PC-3 (cell line): ENCODE measurements at regions not wholly inside any gene's neighbourhood (a gene's known extent, or its start where the extent isn't known, plus 50 kb on each side); places are given as distances from the start of the nearest gene placed in this dataset.

Source experiments
- EZH2 ChIP-seq: fragments of 300-600 bp; sonication (generic); IDR thresholded peaks from one replicate; pipeline ENCODE4 v1.6.1; 2017; ENCODE audit warnings: antibody characterized with exemption, mild to moderate bottlenecking, low read length; ENCODE audit not compliant: unreplicated experiment
- TF ChIP-seq, protein P1 (sequence below): fragments of 300-600 bp; sonication (generic); conservative IDR thresholded peaks from 2 replicates; pipeline ENCODE4 v1.5.1; 2017; ENCODE audit warnings: antibody characterized with exemption, low read depth, mild to moderate bottlenecking, low read length

DNA sequence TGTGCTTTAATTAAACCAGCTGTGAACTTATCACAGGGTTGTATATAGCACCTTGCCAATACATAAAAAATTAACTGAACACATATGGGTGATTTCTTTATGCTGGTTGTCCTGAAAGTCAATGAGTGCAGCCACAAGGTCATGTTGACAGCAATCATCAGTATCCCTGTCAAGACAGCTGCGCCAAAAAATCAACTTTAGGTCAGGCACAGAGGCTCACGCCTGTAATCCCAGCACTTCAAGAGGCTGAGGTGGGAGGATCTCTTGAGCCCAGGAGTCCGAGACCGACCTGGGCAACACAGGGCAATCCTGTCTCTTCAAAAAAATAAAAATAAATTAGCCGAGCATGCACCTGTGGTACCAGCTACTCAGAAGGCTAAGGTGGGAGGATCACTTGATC lies 707.3 kb downstream of the SI start:
- TF ChIP-seq, protein P1, sequence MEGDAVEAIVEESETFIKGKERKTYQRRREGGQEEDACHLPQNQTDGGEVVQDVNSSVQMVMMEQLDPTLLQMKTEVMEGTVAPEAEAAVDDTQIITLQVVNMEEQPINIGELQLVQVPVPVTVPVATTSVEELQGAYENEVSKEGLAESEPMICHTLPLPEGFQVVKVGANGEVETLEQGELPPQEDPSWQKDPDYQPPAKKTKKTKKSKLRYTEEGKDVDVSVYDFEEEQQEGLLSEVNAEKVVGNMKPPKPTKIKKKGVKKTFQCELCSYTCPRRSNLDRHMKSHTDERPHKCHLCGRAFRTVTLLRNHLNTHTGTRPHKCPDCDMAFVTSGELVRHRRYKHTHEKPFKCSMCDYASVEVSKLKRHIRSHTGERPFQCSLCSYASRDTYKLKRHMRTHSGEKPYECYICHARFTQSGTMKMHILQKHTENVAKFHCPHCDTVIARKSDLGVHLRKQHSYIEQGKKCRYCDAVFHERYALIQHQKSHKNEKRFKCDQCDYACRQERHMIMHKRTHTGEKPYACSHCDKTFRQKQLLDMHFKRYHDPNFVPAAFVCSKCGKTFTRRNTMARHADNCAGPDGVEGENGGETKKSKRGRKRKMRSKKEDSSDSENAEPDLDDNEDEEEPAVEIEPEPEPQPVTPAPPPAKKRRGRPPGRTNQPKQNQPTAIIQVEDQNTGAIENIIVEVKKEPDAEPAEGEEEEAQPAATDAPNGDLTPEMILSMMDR: no peak
- TF ChIP-seq EZH2: no peak
